CD4-positive, alpha-beta T cell treated with Interleukin-10 for 1 hour (primary cell): ENCODE measurements at regions not wholly inside any gene's neighbourhood (a gene's known extent, or its start where the extent isn't known, plus 50 kb on each side); places are given as distances from the start of the nearest gene placed in this dataset.
"Not testable (repeated sequence)": the region's sequence is repeated elsewhere in the genome, so short reads cannot be mapped to it uniquely, and the experiment has no call there.

ENCODE experiments used
- DNase-seq: peaks from one replicate; pipeline ENCODE4 v3.0.0-alpha.2; 2020

- DNase-seq, result no peak
Measured at GRCh38 chr10:85045046-85045445, 716.7 kb downstream of the CCSER2 start.

DNA sequence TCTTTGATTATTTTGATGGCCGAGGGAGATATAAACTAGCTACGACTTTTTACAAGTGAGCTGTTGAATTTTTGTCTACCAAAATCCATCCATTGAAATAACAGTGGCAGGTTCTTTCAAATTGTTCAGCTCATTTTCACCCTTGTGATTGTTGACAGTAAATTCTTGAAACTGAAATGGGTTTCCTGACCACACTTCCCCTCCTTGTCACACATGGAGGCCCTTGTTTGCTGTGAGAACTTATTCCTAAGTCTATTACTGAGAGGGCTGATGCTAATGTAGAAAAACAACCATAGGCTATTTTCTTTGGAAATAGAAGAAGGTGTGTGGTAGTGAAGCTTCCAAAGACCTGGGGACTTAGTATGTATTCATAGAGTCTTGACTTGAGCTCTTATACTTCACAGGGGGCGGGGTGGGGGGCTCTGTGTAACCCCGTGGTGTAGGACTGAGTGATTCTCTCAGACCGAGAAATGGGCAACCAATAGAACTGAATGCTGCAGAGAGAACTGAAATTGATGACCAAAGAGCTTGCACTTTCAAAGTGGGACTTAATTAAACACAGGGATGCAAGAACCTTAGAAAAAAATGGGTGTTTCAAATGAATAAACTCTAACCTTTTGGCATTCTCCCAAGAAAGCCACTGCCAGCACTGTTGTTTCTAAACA lies 718.9 kb downstream of the CCSER2 start:
- DNase-seq, result no peak

- no peak for DNase-seq
Measured at GRCh38 chr10:85047979-85048378, 719.6 kb downstream of the CCSER2 start.

DNA sequence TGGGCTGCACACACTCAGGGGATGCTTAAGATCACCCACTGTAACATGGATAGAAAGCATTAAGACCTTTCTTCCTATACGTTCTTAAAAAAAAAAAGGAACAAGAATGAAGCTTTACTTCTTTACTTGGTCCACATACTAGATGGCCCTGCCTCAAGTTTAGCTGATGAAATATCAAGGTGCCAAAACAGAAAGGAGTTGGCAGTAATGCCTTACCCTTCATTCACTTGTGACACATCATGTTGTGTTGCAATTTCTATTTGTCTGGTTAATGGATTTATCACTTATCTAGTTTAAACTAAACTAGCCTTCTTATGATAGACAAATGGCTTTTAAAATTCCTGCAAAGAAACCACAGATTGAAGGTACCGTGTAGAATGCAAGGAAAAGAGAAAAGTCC lies 720.3 kb downstream of the CCSER2 start:
- DNase-seq, result no peak

GRCh38 chr10:85060944-85061343 lies 732.6 kb downstream of the CCSER2 start:
- DNase-seq, result no peak

DNA sequence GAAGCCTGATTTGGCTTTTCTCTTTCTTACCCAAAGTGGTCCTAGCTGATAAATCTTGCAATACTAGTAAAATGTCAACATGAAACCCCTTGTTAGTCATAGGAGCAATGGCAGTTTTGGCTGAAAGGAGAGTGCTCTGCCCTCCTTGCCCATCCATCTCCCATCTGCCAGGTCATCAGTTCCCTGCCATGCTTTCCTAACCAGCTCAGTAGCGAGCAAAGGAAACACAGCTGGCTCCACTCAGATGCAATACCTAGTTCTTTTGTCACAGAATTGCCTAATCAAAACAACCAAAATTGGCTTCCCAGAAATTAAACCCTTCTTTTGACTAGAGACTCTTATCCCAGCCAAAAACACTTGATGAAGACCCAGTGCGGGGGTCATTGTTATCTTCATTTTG lies 733.0 kb downstream of the CCSER2 start:
- no peak for DNase-seq

- no peak for DNase-seq
Measured at GRCh38 chr10:85067955-85068354, 739.6 kb downstream of the CCSER2 start.

- no peak for DNase-seq
Measured at GRCh38 chr10:85080934-85081333, 752.5 kb downstream of the CCSER2 start.

DNA sequence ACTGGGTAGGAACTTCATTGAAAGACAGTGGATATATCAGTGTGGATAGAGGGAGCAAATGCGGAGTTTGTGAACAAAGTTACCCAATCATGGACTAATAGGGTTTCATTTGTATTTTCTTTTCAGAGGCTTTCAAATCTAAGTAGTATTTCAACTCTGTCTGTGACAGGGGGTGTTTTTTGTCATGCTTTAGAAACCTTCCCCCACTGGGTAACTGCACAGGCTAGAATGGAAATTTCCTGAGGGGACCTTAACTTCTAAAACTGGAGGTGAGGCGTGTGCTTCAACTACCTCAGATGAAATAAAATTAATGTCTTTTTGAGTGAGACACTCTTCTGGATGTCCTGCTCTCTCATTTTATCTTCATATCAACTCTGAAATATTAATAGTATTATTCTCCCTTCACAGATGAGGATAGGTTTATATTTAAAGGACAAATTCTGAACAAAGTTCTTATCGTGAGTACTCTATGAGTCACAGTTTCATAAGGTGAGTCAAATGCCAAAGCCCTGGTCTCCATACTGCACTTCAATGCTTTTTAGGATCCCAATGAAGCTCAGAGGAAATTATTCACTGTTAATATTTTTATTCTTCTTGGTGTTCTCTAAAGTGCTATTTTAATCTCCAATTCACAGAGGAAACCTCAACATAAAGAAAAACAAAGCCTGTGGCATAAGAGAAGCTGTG lies 770.6 kb downstream of the CCSER2 start:
- no peak for DNase-seq

- DNase-seq, result no peak
Measured at GRCh38 chr10:85100495-85100894, 772.1 kb downstream of the CCSER2 start.

DNA sequence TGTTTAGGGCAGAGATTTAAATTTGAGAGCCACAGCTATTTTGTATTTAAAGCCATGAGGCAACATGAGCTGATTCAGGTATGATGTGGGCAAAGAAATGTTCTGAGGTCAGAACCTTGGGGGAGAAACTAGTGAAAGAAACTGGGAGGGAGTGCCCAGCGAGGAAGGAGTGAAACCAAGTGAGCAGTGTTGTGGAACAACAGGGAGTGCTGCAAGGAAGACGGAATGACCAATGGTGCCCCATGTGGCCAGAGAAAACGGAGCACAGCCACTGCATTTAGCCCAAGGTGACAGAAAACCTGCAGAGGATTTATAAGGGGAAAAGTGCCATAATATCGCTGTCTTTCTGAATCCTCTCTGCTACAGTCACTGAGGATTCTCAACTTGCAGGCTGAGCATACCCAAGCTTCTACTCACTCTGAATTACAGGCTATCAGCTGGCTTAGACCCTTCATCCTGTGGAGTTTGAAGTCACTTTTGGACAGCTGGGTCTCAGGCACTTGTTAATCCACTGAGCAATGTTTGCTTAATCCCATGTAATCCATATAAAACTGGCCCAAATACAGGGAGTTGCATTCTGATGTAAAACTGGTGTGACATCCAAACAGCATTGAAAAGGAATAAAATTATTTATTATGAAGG lies 777.3 kb downstream of the CCSER2 start:
- no peak for DNase-seq

DNA sequence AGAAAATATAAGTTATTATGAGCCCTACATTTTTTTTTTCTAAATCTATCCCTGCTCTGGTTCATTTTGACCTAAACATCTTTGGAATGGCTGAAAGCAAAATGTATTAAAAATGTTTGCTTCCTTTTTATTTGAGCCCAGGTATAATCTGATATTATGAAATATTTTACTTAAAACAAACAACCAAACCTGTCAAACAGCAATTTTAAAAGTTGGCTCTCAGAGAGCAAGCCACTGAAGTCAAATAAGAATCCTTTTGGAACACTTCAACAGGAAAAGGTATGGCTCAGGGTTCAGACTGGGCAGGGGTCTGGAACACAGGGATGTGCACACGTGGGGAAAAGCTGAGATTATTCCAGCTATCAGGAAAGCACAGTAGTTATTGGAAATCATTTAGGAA lies 782.9 kb downstream of the CCSER2 start:
- DNase-seq, result no peak

GRCh38 chr10:85124603-85125051 lies 796.2 kb downstream of the CCSER2 start:
- DNase-seq, result no peak

DNA sequence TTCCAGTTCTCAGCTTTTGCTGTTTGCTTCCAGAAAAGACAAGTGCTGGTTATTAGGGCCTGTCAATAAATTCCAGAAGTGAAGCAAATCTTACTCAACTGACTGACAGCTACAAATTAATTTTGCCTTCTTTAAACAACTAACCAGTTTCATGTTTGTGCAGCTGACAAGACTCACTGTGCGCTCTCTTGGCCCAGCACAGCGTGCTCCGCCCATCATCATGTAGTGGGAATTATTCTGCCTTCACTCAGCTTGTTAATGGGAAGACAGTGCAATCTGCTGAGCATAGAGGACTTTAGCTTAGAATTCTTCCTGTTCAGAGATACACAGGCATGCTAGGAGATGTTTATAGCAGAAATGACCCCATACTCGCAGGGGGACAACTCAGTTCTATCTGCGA lies 808.9 kb downstream of the CCSER2 start:
- DNase-seq, result no peak

GRCh38 chr10:85138046-85138445 lies 809.7 kb downstream of the CCSER2 start:
- DNase-seq, result no peak

DNA sequence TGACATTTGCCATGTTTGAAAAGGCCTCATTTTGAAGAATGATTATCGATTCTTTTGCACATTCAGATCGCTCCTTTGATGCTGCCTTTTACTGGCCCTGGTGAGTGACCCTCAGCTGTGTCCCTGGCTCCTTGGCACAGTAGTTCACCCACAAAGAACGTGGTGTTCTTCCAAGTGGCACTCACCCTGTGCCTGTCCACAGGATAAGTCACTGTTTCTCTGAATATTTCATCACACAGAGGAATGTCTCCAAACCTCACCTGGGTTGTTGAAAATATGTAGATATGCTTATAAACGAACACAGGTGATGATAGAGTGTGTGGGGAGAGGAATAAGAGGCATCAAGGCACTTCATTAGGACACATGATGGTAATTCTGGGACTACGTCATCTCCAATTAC lies 810.7 kb downstream of the CCSER2 start:
- no peak for DNase-seq

DNA sequence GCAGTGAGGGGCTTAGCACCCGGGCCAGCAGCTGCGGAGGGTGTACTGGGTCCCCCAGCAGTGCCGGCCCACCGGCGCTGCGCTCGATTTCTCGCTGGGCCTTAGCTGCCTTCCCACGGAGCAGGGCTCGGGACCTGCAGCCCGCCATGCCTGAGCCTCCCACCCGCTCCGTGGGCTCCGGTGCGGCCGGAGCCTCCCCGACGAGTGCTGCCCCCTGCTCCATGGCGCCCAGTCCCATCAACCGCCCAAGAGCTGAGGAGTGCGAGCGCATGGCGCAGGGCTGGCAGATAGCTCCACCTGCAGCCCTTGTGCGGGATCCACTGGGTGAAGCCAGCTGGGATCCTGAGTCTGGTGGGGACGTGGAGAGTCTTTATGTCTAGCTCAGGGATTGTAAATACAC lies 813.1 kb downstream of the CCSER2 start:
- DNase-seq, result not testable (repeated sequence)

- no peak for DNase-seq
Measured at GRCh38 chr10:85145966-85146365, 817.6 kb downstream of the CCSER2 start.

- DNase-seq, result no peak
Measured at GRCh38 chr10:85147346-85148250, 819.2 kb downstream of the CCSER2 start.

- no peak for DNase-seq
Measured at GRCh38 chr10:85148693-85149640, 820.6 kb downstream of the CCSER2 start.

DNA sequence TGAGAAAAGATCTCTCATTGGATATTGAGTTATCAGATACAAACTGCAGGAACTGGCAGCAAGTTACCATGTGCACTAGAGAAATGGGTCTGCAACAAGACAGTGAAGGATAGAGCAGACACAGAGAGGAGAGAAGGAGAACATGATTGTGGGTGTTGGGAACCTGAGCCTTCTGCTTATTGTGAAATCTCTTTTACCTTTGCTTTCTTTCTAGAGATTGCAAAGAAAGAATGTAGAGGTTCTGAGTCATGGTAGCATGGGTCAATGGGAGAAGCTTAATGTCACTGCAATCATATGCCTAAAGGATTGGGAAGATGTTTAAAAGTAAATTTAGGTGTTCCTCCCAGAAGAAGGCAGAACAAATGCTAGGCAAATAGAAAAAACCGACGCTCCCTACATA lies 821.4 kb downstream of the CCSER2 start:
- DNase-seq, result no peak

GRCh38 chr10:85151506-85151905 lies 823.1 kb downstream of the CCSER2 start:
- DNase-seq, result no peak
